WTC11 (cell line): ENCODE measurements at regions not wholly inside any gene's neighbourhood (a gene's known extent, or its start where the extent isn't known, plus 50 kb on each side); places are given as distances from the start of the nearest gene placed in this dataset.

Source experiments
- ATAC-seq: fragments of 200-7000 bp; cut with Tn5 transposase; 2 replicates; pipeline ENCODE4 v1.10.0; 2021; ENCODE audit warnings: mild to moderate bottlenecking, moderate library complexity
- CTCF ChIA-PET: fragments of 300-600 bp; sonication (Branson Sonifier 250); formaldehyde crosslinking; loops from one replicate; lab custom pipeline; 2021; ENCODE audit warnings: antibody characterized with exemption; lab: Charles Lee
- POLR2A ChIA-PET: fragments of 350-600 bp; sonication (Branson Sonifier 250); formaldehyde crosslinking; loops from one replicate; lab custom pipeline; 2021; ENCODE audit warnings: antibody characterized with exemption; lab: Charles Lee
- DNase-seq: peaks from one replicate; pipeline ENCODE4 v3.0.0; 2021; ENCODE audit warnings: low spot score
- H3K27ac Mint-ChIP-seq: 2 replicates; pipeline ENCODE4 v1.8.0; 2021; ENCODE audit warnings: mixed read lengths
- H3K27me3 Mint-ChIP-seq: 2 replicates; pipeline ENCODE4 v1.8.0; 2021; ENCODE audit warnings: low read depth, mild to moderate bottlenecking, moderate library complexity, mixed read lengths
- H3K36me3 Mint-ChIP-seq: 2 replicates; pipeline ENCODE4 v1.8.0; 2021; ENCODE audit warnings: mixed read lengths
- H3K4me1 Mint-ChIP-seq: 2 replicates; pipeline ENCODE4 v1.8.0; 2022; ENCODE audit warnings: mixed read lengths
- H3K4me3 Mint-ChIP-seq: 2 replicates; pipeline ENCODE4 v1.8.0; 2021; ENCODE audit warnings: mild to moderate bottlenecking, moderate library complexity, mixed read lengths
- H3K9me3 Mint-ChIP-seq: 2 replicates; pipeline ENCODE4 v1.8.0; 2021; ENCODE audit warnings: mixed read lengths
- AFF4 ChIP-seq: sonication (generic); formaldehyde crosslinking; IDR thresholded peaks from 2 replicates; pipeline ENCODE4 v1.8.1; 2023; ENCODE audit warnings: mild to moderate bottlenecking, missing genetic modification reagents, borderline replicate concordance
- CTCF ChIP-seq: fragments of 200-600 bp; IDR thresholded peaks from 2 replicates; pipeline ENCODE4 v1.8.0; 2022; ENCODE audit warnings: antibody characterized with exemption
- ESRRA ChIP-seq: sonication (generic); formaldehyde crosslinking; IDR thresholded peaks from 2 replicates; pipeline ENCODE4 v1.8.1; 2022; ENCODE audit warnings: mild to moderate bottlenecking, missing genetic modification reagents, borderline replicate concordance
- GTF2I ChIP-seq: fragments of 250-450 bp; sonication (Bioruptor Pico); conservative IDR thresholded peaks from 2 replicates; pipeline ENCODE4 v1.4.0; 2021; ENCODE audit warnings: mild to moderate bottlenecking
- IRF2 ChIP-seq: sonication (generic); formaldehyde crosslinking; IDR thresholded peaks from 2 replicates; pipeline ENCODE4 v1.8.0; 2022; ENCODE audit warnings: low read depth, missing genetic modification reagents, borderline replicate concordance
- NFATC4 ChIP-seq: fragments of 250-450 bp; sonication (Bioruptor Pico); IDR thresholded peaks from 2 replicates; pipeline ENCODE4 v1.9.0; 2021; ENCODE audit warnings: mild to moderate bottlenecking
- NR2C2 ChIP-seq: sonication (generic); formaldehyde crosslinking; IDR thresholded peaks from 2 replicates; pipeline ENCODE4 v1.8.0; 2022; ENCODE audit warnings: mild to moderate bottlenecking, missing genetic modification reagents
- SMAD3 ChIP-seq: sonication (generic); formaldehyde crosslinking; IDR thresholded peaks from 2 replicates; pipeline ENCODE4 v1.8.0; 2022; ENCODE audit warnings: missing genetic modification reagents, mild to moderate bottlenecking, borderline replicate concordance
- ZNF281 ChIP-seq: sonication (generic); formaldehyde crosslinking; IDR thresholded peaks from 2 replicates; pipeline ENCODE4 v1.8.0; 2023; ENCODE audit warnings: mild to moderate bottlenecking, missing genetic modification reagents
- ZNF512 ChIP-seq: sonication (generic); formaldehyde crosslinking; IDR thresholded peaks from 2 replicates; pipeline ENCODE4 v1.8.1; 2022; ENCODE audit warnings: missing genetic modification reagents, borderline replicate concordance
- TF ChIP-seq, protein P1 (sequence below): sonication (generic); formaldehyde crosslinking; IDR thresholded peaks from 2 replicates; pipeline ENCODE4 v1.8.0; 2022; ENCODE audit warnings: mild to moderate bottlenecking, missing genetic modification reagents
- TF ChIP-seq, protein P2 (sequence below): fragments of 250-450 bp; sonication (Bioruptor Pico); IDR thresholded peaks from 2 replicates; pipeline ENCODE4 v1.8.0; 2021; ENCODE audit warnings: mild to moderate bottlenecking

DNA sequence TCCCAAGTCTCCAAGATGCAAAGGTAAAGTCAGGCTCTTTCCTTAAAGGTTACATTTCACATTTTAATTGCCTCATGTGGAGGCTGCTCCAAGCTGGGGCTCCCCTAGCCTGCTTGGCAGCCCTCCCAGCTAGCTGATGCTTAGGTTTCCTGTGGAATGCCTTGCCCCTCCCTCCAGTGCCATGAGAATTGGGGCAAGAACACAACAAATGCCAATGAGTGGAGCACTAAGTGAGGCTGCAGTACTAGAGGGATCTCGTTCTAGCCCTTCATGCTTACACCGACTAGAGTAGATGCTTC, 597.7 kb downstream of the MID1IP1 start (continued):
- TF ChIP-seq, protein P1, sequence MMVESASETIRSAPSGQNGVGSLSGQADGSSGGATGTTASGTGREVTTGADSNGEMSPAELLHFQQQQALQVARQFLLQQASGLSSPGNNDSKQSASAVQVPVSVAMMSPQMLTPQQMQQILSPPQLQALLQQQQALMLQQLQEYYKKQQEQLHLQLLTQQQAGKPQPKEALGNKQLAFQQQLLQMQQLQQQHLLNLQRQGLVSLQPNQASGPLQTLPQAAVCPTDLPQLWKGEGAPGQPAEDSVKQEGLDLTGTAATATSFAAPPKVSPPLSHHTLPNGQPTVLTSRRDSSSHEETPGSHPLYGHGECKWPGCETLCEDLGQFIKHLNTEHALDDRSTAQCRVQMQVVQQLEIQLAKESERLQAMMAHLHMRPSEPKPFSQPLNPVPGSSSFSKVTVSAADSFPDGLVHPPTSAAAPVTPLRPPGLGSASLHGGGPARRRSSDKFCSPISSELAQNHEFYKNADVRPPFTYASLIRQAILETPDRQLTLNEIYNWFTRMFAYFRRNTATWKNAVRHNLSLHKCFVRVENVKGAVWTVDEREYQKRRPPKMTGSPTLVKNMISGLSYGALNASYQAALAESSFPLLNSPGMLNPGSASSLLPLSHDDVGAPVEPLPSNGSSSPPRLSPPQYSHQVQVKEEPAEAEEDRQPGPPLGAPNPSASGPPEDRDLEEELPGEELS = no peak
- no peak for TF ChIP-seq ZNF281

DNA sequence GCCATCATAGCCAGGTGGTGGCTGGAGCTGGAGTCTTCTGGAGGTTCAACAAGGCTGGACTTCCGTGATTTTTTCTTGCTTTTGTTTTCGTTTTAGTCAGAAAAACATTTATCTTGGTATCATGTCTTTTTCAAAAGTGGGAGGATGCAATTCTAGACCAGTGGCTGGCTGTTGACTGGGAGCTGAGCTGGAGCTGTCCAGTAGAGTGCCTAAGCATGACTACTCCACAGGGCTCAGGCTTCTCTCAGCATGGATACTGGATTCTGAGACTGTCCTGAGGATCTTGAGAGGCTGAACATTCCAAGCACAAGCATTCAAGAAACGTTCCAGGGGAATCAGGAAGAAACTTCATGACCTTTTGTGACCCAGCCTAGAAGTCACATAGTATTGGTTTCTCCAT, 598.1 kb downstream of the MID1IP1 start:
- no peak overlapping the region for H3K27ac Mint-ChIP-seq
- DNase-seq = no peak
- H3K4me3 Mint-ChIP-seq = no peak overlapping the region
- TF ChIP-seq SMAD3 (CRISPR knock-in tag) (no peak), NR2C2 (no peak), NFATC4 (CRISPR knock-in tag) (no peak), CTCF (no peak), ESRRA (CRISPR knock-in tag) (no peak), ZNF512 (CRISPR knock-in tag) (no peak), IRF2 (CRISPR knock-in tag) (no peak), AFF4 (CRISPR knock-in tag) (no peak), GTF2I (CRISPR knock-in tag) (no peak)
- TF ChIP-seq, protein P2, sequence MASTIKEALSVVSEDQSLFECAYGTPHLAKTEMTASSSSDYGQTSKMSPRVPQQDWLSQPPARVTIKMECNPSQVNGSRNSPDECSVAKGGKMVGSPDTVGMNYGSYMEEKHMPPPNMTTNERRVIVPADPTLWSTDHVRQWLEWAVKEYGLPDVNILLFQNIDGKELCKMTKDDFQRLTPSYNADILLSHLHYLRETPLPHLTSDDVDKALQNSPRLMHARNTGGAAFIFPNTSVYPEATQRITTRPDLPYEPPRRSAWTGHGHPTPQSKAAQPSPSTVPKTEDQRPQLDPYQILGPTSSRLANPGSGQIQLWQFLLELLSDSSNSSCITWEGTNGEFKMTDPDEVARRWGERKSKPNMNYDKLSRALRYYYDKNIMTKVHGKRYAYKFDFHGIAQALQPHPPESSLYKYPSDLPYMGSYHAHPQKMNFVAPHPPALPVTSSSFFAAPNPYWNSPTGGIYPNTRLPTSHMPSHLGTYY = no peak
- TF ChIP-seq, protein P1 = no peak
- CTCF ChIA-PET = no interaction called here
- 0 out of 2 replicates have a peak, but pooled peaks cover 2% of the 10 kb centered on the region for H3K4me1 Mint-ChIP-seq
- H3K9me3 Mint-ChIP-seq = no peaks in the 10 kb centered on the region
- POLR2A ChIA-PET = no interaction called here
- no peak for ATAC-seq
- no peaks in the 10 kb centered on the region for H3K36me3 Mint-ChIP-seq
- H3K27me3 Mint-ChIP-seq = 0 out of 2 replicates have a peak, but pooled peaks cover under 1% of the 10 kb centered on the region
